VCaP (cell line): ENCODE measurements at regions not wholly inside any gene's neighbourhood (a gene's known extent, or its start where the extent isn't known, plus 50 kb on each side); places are given as distances from the start of the nearest gene placed in this dataset.
"Not testable (repeated sequence)": the region's sequence is repeated elsewhere in the genome, so short reads cannot be mapped to it uniquely, and the experiment has no call there.

Source experiments
- H3K27ac ChIP-seq: fragments of 450-650 bp; 2 replicates; pipeline ENCODE4 v1.5.1; 2017
- CTCF ChIP-seq: fragments of 450-650 bp; conservative IDR thresholded peaks from 2 replicates; pipeline ENCODE4 v1.5.1; 2017; ENCODE audit warnings: mild to moderate bottlenecking, moderate library complexity

- peak; percentile 78 for TF ChIP-seq CTCF
- no peak overlapping the region for H3K27ac ChIP-seq
Measured at GRCh38 chr3:34106879-34107278, 308.4 kb downstream of the PDCD6IP start.

DNA sequence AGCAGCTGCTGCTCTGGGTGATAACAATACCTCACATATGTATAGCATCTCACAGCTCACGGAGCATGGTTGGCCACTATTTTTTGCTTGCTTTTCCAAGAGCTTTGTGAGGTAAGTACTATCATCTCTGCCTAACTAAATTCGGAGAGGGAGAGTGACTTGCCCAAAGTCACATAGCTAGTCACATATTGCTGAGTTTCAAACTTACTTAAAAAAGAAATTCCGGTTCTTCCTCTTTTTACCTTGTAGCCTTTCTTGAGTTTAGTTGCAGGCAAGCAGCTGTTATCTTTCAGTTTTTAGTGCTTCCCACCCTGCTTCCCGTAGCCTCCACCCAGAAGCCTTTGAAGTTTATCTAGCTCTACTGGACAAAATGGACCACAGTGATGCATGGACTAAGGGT lies 309.2 kb downstream of the PDCD6IP start:
- no peak overlapping the region for H3K27ac ChIP-seq

DNA sequence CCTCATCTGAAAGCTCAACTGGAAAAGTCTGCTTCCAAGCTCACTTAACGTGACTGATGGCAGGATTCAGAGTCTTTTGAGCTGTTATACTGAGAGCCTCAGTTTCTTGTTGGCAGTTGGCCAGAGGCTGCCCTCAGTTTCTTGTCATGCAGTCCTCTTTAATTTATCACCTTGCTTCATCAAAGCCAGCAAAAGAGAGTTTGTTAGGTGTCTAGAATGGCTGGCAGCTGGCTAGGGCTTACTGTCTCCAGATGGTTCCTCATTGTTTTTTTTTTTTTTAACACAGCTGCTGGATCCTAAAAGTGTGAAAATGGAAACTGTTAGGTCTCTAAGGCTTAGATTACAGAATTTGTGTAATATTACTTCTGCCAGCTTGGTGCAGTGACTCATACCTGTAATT lies 310.6 kb downstream of the PDCD6IP start:
- no peak overlapping the region for H3K27ac ChIP-seq
- TF ChIP-seq CTCF, result no peak

More for the DNA sequence above, 309.2 kb downstream of the PDCD6IP start:
- no peak for TF ChIP-seq CTCF

GRCh38 chr3:34109846-34110245 lies 311.4 kb downstream of the PDCD6IP start:
- TF ChIP-seq CTCF, result no peak
- H3K27ac ChIP-seq, result no peak overlapping the region

- no peak overlapping the region for H3K27ac ChIP-seq
Measured at GRCh38 chr3:34111361-34111760, 312.9 kb downstream of the PDCD6IP start.

GRCh38 chr3:34112261-34112660 lies 313.8 kb downstream of the PDCD6IP start:
- not testable (repeated sequence) for H3K27ac ChIP-seq

More at GRCh38 chr3:34111361-34111760, 312.9 kb downstream of the PDCD6IP start:
- no peak; the same call in 1 of the 2 replicates for TF ChIP-seq CTCF

DNA sequence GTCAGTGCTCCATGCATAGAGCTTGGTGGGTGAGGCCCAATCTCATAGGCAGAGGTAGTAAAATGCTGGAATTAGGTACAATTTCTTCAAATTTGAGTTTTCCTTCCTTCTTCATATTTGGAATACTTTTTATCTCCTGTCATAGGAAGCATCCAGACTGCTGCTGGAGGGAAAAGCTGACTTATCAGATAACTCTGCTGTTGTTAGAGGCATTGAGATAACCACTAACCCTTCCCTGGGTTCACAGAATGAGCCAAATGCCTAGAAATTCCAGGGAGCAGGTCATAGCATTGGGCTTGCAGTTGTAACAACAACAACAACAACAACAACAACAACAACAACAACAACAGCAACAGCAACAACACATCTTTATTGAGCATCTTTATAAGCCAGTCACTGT lies 332.7 kb downstream of the PDCD6IP start:
- H3K27ac ChIP-seq, result no peak overlapping the region
- TF ChIP-seq CTCF, result no peak

DNA sequence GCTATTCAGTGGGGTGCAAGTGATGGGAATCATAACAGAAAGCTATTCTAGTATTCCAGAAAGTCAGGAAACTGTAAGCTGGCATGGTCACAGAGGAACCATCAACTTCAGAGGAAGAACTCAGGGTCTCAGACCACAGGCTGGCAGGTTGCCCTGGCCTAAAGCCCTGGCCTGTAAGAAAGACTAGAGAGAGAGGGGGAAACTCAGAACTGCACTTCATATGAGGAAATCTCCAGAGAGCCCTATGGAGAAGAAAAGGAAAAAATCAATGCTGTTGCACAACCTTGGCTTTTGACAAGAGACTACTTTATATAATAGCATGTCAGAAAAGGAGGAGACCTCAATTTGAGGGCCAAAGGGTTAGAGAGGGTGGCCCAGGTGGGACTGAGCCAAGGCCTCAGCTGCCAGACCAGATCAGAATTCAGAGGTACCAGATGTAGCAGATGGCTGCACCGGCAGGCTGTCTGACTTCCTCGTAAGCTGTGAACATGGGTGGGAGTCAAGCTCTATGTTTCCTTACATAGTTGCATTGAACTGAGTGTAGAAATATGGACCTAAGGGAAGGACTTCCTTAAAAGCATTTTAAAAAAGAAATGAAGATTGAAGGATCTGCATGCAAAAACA lies 333.8 kb downstream of the PDCD6IP start:
- no peak overlapping the region for H3K27ac ChIP-seq
- no peak for TF ChIP-seq CTCF
